ENCODE measurements at regions not wholly inside any gene's neighbourhood (a gene's known extent, or its start where the extent isn't known, plus 50 kb on each side); places are given as distances from the start of the nearest gene placed in this dataset.
A peak's percentile ranks its signal among the peaks of the same experiment; 100 is the strongest.

GRCh38 chr1:110765640-110766335 is 91.0 kb upstream of the KCNA3 start:
- 10% methylated on average over 5 of the region's 5 CpGs for WGBS
- Histone ChIP-seq H3K27ac (ENCODE audit: low read length) (no peak overlapping the region), H3K27me3 (ENCODE audit: control insufficient read depth, insufficient read depth) (no peaks in the 10 kb centered on the region), H3K4me1 (ENCODE audit: control insufficient read depth, insufficient read depth, low read length) (no peaks in the 10 kb centered on the region), H3K9me3 (ENCODE audit: control insufficient read depth, low read length) (no peaks in the 10 kb centered on the region), H3K4me3 (ENCODE audit: low read length) (no peak overlapping the region)
- ATAC-seq = peak in 1 of 2 donors; percentile 32
- no peak for DNase-seq
- intact Hi-C loops (cut with DNase I) = loop anchor here in 3 of 4 donors (2.0 to 5.0 kb wide), 2 partner anchors 133 to 135 kb away; no protein-coding TSS in a partner anchor

GRCh38 chr1:110763149-110763548 is 88.4 kb upstream of the KCNA3 start:
- Histone ChIP-seq H3K4me1 (ENCODE audit: control insufficient read depth, insufficient read depth, low read length) (no peaks in the 10 kb centered on the region), H3K27ac (ENCODE audit: low read length) (no peak overlapping the region), H3K9me3 (ENCODE audit: control insufficient read depth, low read length) (no peaks in the 10 kb centered on the region), H3K27me3 (ENCODE audit: control insufficient read depth, insufficient read depth) (no peaks in the 10 kb centered on the region), H3K4me3 (ENCODE audit: low read length) (no peak overlapping the region)
- ATAC-seq = no peak
- 71% methylated on average over 4 of the region's 4 CpGs for WGBS
- no peak for DNase-seq
- intact Hi-C loops (cut with DNase I) = no loop called here

GRCh38 chr1:110760321-110760720 is 85.6 kb upstream of the KCNA3 start:
- H3K27me3 ChIP-seq (ENCODE audit: control insufficient read depth, insufficient read depth) = no peaks in the 10 kb centered on the region
- no peak overlapping the region for H3K27ac ChIP-seq (ENCODE audit: low read length)
- H3K9me3 ChIP-seq (ENCODE audit: control insufficient read depth, low read length) = no peaks in the 10 kb centered on the region
- no peak overlapping the region for H3K4me3 ChIP-seq (ENCODE audit: low read length)
- intact Hi-C loops (cut with DNase I) = no loop called here
- DNase-seq (no peak), ATAC-seq (no peak)
- WGBS = 53% methylated on average over 2 of the region's 2 CpGs
- no peaks in the 10 kb centered on the region for H3K4me1 ChIP-seq (ENCODE audit: control insufficient read depth, insufficient read depth, low read length)

GRCh38 chr1:110756506-110756905 is 81.8 kb upstream of the KCNA3 start:
- intact Hi-C loops (cut with DNase I) = no loop called here

GRCh38 chr1:110752941-110753725 is 78.4 kb upstream of the KCNA3 start:
- DNase-seq = no peak
- Histone ChIP-seq H3K4me3 (ENCODE audit: low read length) (no peak overlapping the region), H3K9me3 (ENCODE audit: control insufficient read depth, low read length) (no peaks in the 10 kb centered on the region), H3K27ac (ENCODE audit: low read length) (no peak overlapping the region), H3K27me3 (ENCODE audit: control insufficient read depth, insufficient read depth) (no peaks in the 10 kb centered on the region), H3K4me1 (ENCODE audit: control insufficient read depth, insufficient read depth, low read length) (no peaks in the 10 kb centered on the region)
- WGBS = 85% methylated on average over 23 of the region's 23 CpGs
- intact Hi-C loops (cut with DNase I) = no loop called here
- no peak for ATAC-seq

More at GRCh38 chr1:110756506-110756905, 81.8 kb upstream of the KCNA3 start:
- peak; percentile 65 to 90 for ATAC-seq
- Histone ChIP-seq H3K4me1 (ENCODE audit: control insufficient read depth, insufficient read depth, low read length) (no peaks in the 10 kb centered on the region), H3K9me3 (ENCODE audit: control insufficient read depth, low read length) (no peaks in the 10 kb centered on the region), H3K27me3 (ENCODE audit: control insufficient read depth, insufficient read depth) (no peaks in the 10 kb centered on the region), H3K4me3 (ENCODE audit: low read length) (no peak overlapping the region), H3K27ac (ENCODE audit: low read length) (no peak overlapping the region)
- DNase-seq = peak; percentile 35 to 75 (median 71)
- 72% methylated on average over 1 of the region's 1 CpG for WGBS

GRCh38 chr1:110750562-110750961 is 75.8 kb upstream of the KCNA3 start:
- Histone ChIP-seq H3K9me3 (ENCODE audit: control insufficient read depth, low read length) (no peaks in the 10 kb centered on the region), H3K27ac (ENCODE audit: low read length) (no peak overlapping the region), H3K4me1 (ENCODE audit: control insufficient read depth, insufficient read depth, low read length) (no peaks in the 10 kb centered on the region), H3K4me3 (ENCODE audit: low read length) (no peak overlapping the region), H3K27me3 (ENCODE audit: control insufficient read depth, insufficient read depth) (no peaks in the 10 kb centered on the region)
- intact Hi-C loops (cut with DNase I) = no loop called here
- no peak for ATAC-seq
- no peak for DNase-seq
- 13% methylated on average over 3 of the region's 3 CpGs for WGBS

GRCh38 chr1:110749960-110750359 is 75.2 kb upstream of the KCNA3 start:
- H3K27ac ChIP-seq (ENCODE audit: low read length) = no peak overlapping the region
- H3K4me3 ChIP-seq (ENCODE audit: low read length) = no peak overlapping the region
- H3K27me3 ChIP-seq (ENCODE audit: control insufficient read depth, insufficient read depth) = no peaks in the 10 kb centered on the region
- intact Hi-C loops (cut with DNase I) = no loop called here
- no peak for ATAC-seq
- no peak for DNase-seq
- H3K4me1 ChIP-seq (ENCODE audit: control insufficient read depth, insufficient read depth, low read length) = no peaks in the 10 kb centered on the region
- WGBS = 24% methylated on average over 4 of the region's 4 CpGs
- no peaks in the 10 kb centered on the region for H3K9me3 ChIP-seq (ENCODE audit: control insufficient read depth, low read length)

- Histone ChIP-seq H3K4me3 (ENCODE audit: low read length) (no peak overlapping the region), H3K4me1 (ENCODE audit: control insufficient read depth, insufficient read depth, low read length) (no peaks in the 10 kb centered on the region), H3K27me3 (ENCODE audit: control insufficient read depth, insufficient read depth) (no peaks in the 10 kb centered on the region), H3K9me3 (ENCODE audit: control insufficient read depth, low read length) (no peaks in the 10 kb centered on the region), H3K27ac (ENCODE audit: low read length) (no peak overlapping the region)
- WGBS = 20% methylated on average over 10 of the region's 10 CpGs
- intact Hi-C loops (cut with DNase I) = no loop called here
- DNase-seq (peak; percentile 50 to 72 (median 62)), ATAC-seq (peak in 1 of 2 donors; percentile 32)
Observed at GRCh38 chr1:110746644-110747259, 72.0 kb upstream of the KCNA3 start.

GRCh38 chr1:110743397-110743796 is 68.7 kb upstream of the KCNA3 start:
- DNase-seq (no peak), ATAC-seq (no peak)
- no peaks in the 10 kb centered on the region for H3K4me1 ChIP-seq (ENCODE audit: control insufficient read depth, insufficient read depth, low read length)
- intact Hi-C loops (cut with DNase I) = no loop called here
- no peak overlapping the region for H3K4me3 ChIP-seq (ENCODE audit: low read length)
- H3K27me3 ChIP-seq (ENCODE audit: control insufficient read depth, insufficient read depth) = no peaks in the 10 kb centered on the region
- no peaks in the 10 kb centered on the region for H3K9me3 ChIP-seq (ENCODE audit: control insufficient read depth, low read length)
- H3K27ac ChIP-seq (ENCODE audit: low read length) = no peak overlapping the region

- H3K4me3 ChIP-seq (ENCODE audit: low read length) = no peak overlapping the region
- no peak overlapping the region for H3K27ac ChIP-seq (ENCODE audit: low read length)
- H3K4me1 ChIP-seq (ENCODE audit: control insufficient read depth, insufficient read depth, low read length) = no peaks in the 10 kb centered on the region
- no peaks in the 10 kb centered on the region for H3K9me3 ChIP-seq (ENCODE audit: control insufficient read depth, low read length)
- ATAC-seq (no peak), DNase-seq (no peak)
- 62% methylated on average over 5 of the region's 5 CpGs for WGBS
- intact Hi-C loops (cut with DNase I) = no loop called here
- H3K27me3 ChIP-seq (ENCODE audit: control insufficient read depth, insufficient read depth) = no peaks in the 10 kb centered on the region
Observed at GRCh38 chr1:110736900-110737605, 62.3 kb upstream of the KCNA3 start.
